B cell (primary cell): ENCODE measurements at regions not wholly inside any gene's neighbourhood (a gene's known extent, or its start where the extent isn't known, plus 50 kb on each side); places are given as distances from the start of the nearest gene placed in this dataset.
A peak's percentile ranks its signal among the peaks of the same experiment; 100 is the strongest.

ENCODE experiments used
- ATAC-seq: fragments of 200-7000 bp; cut with Tn5 transposase; one replicate; pipeline ENCODE4 v1.10.0; 2021; ENCODE audit warnings: low read depth, mild to moderate bottlenecking, moderate number of reproducible peaks, moderate library complexity
- CTCF ChIA-PET: fragments of 350-600 bp; sonication (Branson Sonifier 250); formaldehyde crosslinking; loops from one replicate; lab custom pipeline; 2021; ENCODE audit warnings: antibody characterized with exemption, inconsistent platforms; lab: Charles Lee
- POLR2A ChIA-PET: fragments of 350-600 bp; sonication (Branson Sonifier 250); formaldehyde crosslinking; loops from one replicate; lab custom pipeline; 2021; ENCODE audit warnings: antibody characterized with exemption; lab: Charles Lee
- DNase-seq: peaks from one replicate; pipeline ENCODE4 v3.0.0; 2013
- H2AFZ ChIP-seq: 2 replicates; pipeline ENCODE4 v1.6.1; 2012; ENCODE audit warnings: mild to moderate bottlenecking, low read depth, low read length; ENCODE audit not compliant: insufficient read depth, poor library complexity, severe bottlenecking
- H3K27ac ChIP-seq, 2 donors: 1 replicate in 1 of 2; 2 replicates in 1 of 2; pipeline ENCODE4 v1.5.1; 2012 to 2013; ENCODE audit warnings: low read length in 2 of 2, mild to moderate bottlenecking in 2 of 2, moderate library complexity in 1 of 2
- H3K27me3 ChIP-seq, 4 experiments: fragments of 200-600 bp in 1 of 4; sonication (generic) in 1 of 4; replicated peaks in 1 of 4; 1 replicate in 2 of 4; 2 replicates in 2 of 4; pipeline versions ENCODE4 v1.6.1 to v1.7.0; 2013 to 2016; ENCODE audit warnings: low read length in 3 of 4, mild to moderate bottlenecking in 2 of 4, mixed read lengths in 1 of 4, moderate library complexity in 1 of 4; ENCODE audit not compliant: insufficient read depth in 4 of 4, control insufficient read depth in 3 of 4; ENCODE audit errors: control extremely low read depth in 1 of 4
- H3K36me3 ChIP-seq, 2 experiments: replicated peaks in 1 of 2; 1 replicate in 1 of 2; 2 replicates in 1 of 2; pipeline versions ENCODE4 v1.6.1 to v1.7.1; 2013; ENCODE audit warnings: low read length in 1 of 2; ENCODE audit not compliant: insufficient read depth in 2 of 2, control insufficient read depth in 1 of 2; ENCODE audit errors: control extremely low read depth in 1 of 2, extremely low read depth in 1 of 2
- H3K4me1 ChIP-seq, 2 donors: fragments of 200-600 bp in 1 of 2; sonication (generic) in 1 of 2; 1 replicate in 1 of 2; 2 replicates in 1 of 2; pipeline versions ENCODE4 v1.5.1 to v1.6.1; 2013 to 2017; ENCODE audit warnings: low read length in 2 of 2; ENCODE audit not compliant: control insufficient read depth in 2 of 2, insufficient read depth in 2 of 2
- H3K4me2 ChIP-seq: replicated peaks from 2 replicates; pipeline ENCODE3; 2012; ENCODE audit warnings: mild to moderate bottlenecking, low read depth, low read length; ENCODE audit not compliant: poor library complexity, severe bottlenecking
- H3K4me3 ChIP-seq, 5 experiments: fragments of 200-600 bp in 1 of 5; sonication (generic) in 1 of 5; 1 replicate in 3 of 5; 2 replicates in 2 of 5; pipeline versions ENCODE4 v1.5.1 to v1.7.0; 2011 to 2016; ENCODE audit warnings: low read length in 4 of 5, mild to moderate bottlenecking in 4 of 5, low read depth in 2 of 5, control low read depth in 1 of 5, moderate library complexity in 1 of 5; ENCODE audit not compliant: insufficient read depth in 1 of 5; ENCODE audit errors: control extremely low read depth in 1 of 5, extremely low read depth in 1 of 5
- H3K79me2 ChIP-seq: fragments of 200-600 bp; sonication (generic); one replicate; pipeline ENCODE4 v1.6.0; 2016; ENCODE audit warnings: low read length; ENCODE audit not compliant: control insufficient read depth, insufficient read depth
- H3K9ac ChIP-seq: fragments of 200-600 bp; sonication (generic); 2 replicates; pipeline ENCODE4 v1.6.1; 2017; ENCODE audit warnings: mild to moderate bottlenecking, low read length, moderate library complexity
- H3K9me3 ChIP-seq, 3 donors: one replicate each; pipeline versions ENCODE4 v1.6.1 to v1.7.1; 2013; ENCODE audit warnings: low read length in 2 of 3; ENCODE audit not compliant: control insufficient read depth in 2 of 3, insufficient read depth in 1 of 3; ENCODE audit errors: control extremely low read depth in 1 of 3
- H4K20me1 ChIP-seq: 2 replicates; pipeline ENCODE4 v1.6.0; 2012; ENCODE audit warnings: mild to moderate bottlenecking, low read length; ENCODE audit not compliant: insufficient read depth, control insufficient read depth, poor library complexity, severe bottlenecking
- H3K27ac Mint-ChIP-seq: one replicate; pipeline ENCODE4 v1.8.0; 2021; ENCODE audit warnings: mixed read lengths
- H3K27me3 Mint-ChIP-seq: one replicate; pipeline ENCODE4 v1.8.0; 2021; ENCODE audit warnings: mixed read lengths
- H3K4me1 Mint-ChIP-seq: one replicate; pipeline ENCODE4 v1.8.0; 2021; ENCODE audit warnings: mixed read lengths
- H3K4me3 Mint-ChIP-seq: one replicate; pipeline ENCODE4 v1.8.0; 2021; ENCODE audit warnings: mixed read lengths
- H3K9me3 Mint-ChIP-seq: one replicate; pipeline ENCODE4 v1.8.0; 2022; ENCODE audit warnings: mixed read lengths; ENCODE audit not compliant: insufficient read depth
- CTCF ChIP-seq: fragments of 200-600 bp; IDR thresholded peaks from one replicate; pipeline ENCODE4 v1.8.0; 2022; ENCODE audit warnings: antibody characterized with exemption, mild to moderate bottlenecking
- EZH2 ChIP-seq: IDR thresholded peaks from 2 replicates; pipeline ENCODE4 v1.6.1; 2012; ENCODE audit warnings: borderline replicate concordance, low read depth, mild to moderate bottlenecking, moderate library complexity, low read length; ENCODE audit not compliant: insufficient read depth, poor library complexity, severe bottlenecking
- WGBS: methylation state at CpG from one replicate; pipeline ENCODE4 v1.1.5; 2013; ENCODE audit warnings: missing lambda C conversion rate; ENCODE audit not compliant: insufficient coverage; 5-methylcytosine and 5-hydroxymethylcytosine counted together
- intact Hi-C: fragments of 100-400 bp; cut with micrococcal nuclease; formaldehyde crosslinking; loops from one replicate; pipeline ENCODE4 v1.10.0; 2022

GRCh38 chr17:79295307-79295706 is 220.7 kb downstream of the ENGASE start:
- ChIA-PET CTCF (interaction anchor here (1.3 kb wide), 1 partner anchor 10 kb away, joined by 4 read pairs; no protein-coding TSS in a partner anchor), POLR2A (no interaction called here)
- Mint-ChIP-seq H3K4me1 (no peaks in the 10 kb centered on the region), H3K27me3 (peaks cover 42% of the 10 kb centered on the region), H3K27ac (no peak overlapping the region), H3K9me3 (no peaks in the 10 kb centered on the region), H3K4me3 (no peak overlapping the region)
- H3K4me2 ChIP-seq, result no peak overlapping the region
- no peak overlapping the region for H3K9ac ChIP-seq
- no peak overlapping the region for H2AFZ ChIP-seq
- H3K27ac ChIP-seq, result no peak overlapping the region
- peaks cover 0 to 16% (median 0%) of the 10 kb centered on the region in 3 donors for H3K9me3 ChIP-seq
- no peaks in the 10 kb centered on the region for H3K36me3 ChIP-seq
- H3K4me1 ChIP-seq, result no peaks in the 10 kb centered on the region
- DNase-seq, result no peak
- 73% methylated on average over 4 of the region's 6 CpGs for WGBS
- no peak overlapping the region for H3K4me3 ChIP-seq
- H3K27me3 ChIP-seq, result peaks cover 0 to 16% (median 4%) of the 10 kb centered on the region in 4 experiments
- no peak for ATAC-seq
- no peak for TF ChIP-seq CTCF
- no peak for TF ChIP-seq EZH2
- no peaks in the 10 kb centered on the region for H3K79me2 ChIP-seq
- intact Hi-C loops, result loop anchor here (10.0 kb wide), 1 partner anchor 49 kb away; no protein-coding TSS in a partner anchor
- H4K20me1 ChIP-seq, result no peaks in the 10 kb centered on the region

GRCh38 chr17:79294459-79295071 is 219.9 kb downstream of the ENGASE start:
- Histone ChIP-seq H3K4me1 (no peaks in the 10 kb centered on the region), H3K4me3 (no peak overlapping the region), H2AFZ (no peak overlapping the region), H3K79me2 (no peaks in the 10 kb centered on the region), H3K27me3 (peaks cover 0 to 18% (median 4%) of the 10 kb centered on the region in 4 experiments), H3K27ac (no peak overlapping the region), H3K9me3 (peaks cover 0 to 16% (median 0%) of the 10 kb centered on the region in 3 donors), H3K36me3 (no peaks in the 10 kb centered on the region), H3K9ac (no peak overlapping the region), H3K4me2 (no peak overlapping the region), H4K20me1 (no peaks in the 10 kb centered on the region)
- no peak for TF ChIP-seq CTCF
- no peak for TF ChIP-seq EZH2
- 31% methylated on average over 25 of the region's 26 CpGs for WGBS
- peak; percentile 62 for DNase-seq
- ATAC-seq, result no peak
- Mint-ChIP-seq H3K4me3 (no peak overlapping the region), H3K27me3 (peaks cover 46% of the 10 kb centered on the region), H3K9me3 (no peaks in the 10 kb centered on the region), H3K27ac (no peak overlapping the region), H3K4me1 (no peaks in the 10 kb centered on the region)
- intact Hi-C loops, result loop anchor here (10.0 kb wide), 1 partner anchor 50 kb away; no protein-coding TSS in a partner anchor
- POLR2A ChIA-PET, result no interaction called here
- CTCF ChIA-PET, result interaction anchor here (1.3 kb wide), 1 partner anchor 9 kb away, joined by 4 read pairs; no protein-coding TSS in a partner anchor
